ENCODE measurements at regions not wholly inside any gene's neighbourhood (a gene's known extent, or its start where the extent isn't known, plus 50 kb on each side); places are given as distances from the start of the nearest gene placed in this dataset.

GRCh38 chr20:61031101-61031830, 220.8 kb upstream of the CDH4 start:
- DNase-seq, result no peak

DNA sequence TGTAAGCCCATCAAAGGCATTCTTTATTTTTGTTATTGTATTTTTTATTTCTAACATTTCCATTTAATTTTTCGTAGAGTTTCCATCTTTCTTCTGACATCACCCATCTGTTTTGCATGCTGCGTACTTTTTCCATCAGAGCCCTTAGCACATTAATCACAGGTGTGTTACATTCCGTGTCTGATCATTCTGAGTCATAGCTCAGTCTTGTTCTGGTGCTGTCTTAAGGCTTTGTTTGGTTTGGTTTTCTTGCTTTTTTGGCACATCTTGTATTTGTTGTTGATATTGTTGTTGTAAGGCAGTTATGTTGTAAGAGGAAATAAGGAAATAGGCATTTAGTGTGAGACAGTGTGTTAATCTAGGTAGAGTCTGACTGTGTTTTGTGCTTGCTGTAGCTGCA, 214.6 kb upstream of the CDH4 start:
- no peak for DNase-seq

DNA sequence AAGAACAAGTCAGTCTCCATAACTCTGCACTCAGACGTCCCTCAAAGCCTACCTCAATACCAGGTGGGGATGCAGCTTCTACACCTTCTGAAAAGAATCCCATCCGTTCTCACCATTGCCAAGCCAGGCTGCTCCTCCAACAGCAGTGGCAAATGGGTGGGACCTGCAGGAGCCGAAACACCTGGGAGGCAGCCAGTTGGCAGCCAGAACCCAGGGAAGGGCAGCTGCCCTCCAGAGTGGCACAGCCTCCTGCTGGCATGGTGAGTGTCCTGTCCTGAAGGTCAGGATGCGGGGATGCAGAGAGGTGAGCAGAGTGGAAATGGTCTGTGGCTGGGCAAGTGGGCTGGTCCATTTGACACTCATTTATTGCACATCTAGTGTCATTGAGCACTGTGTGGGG, 210.6 kb upstream of the CDH4 start:
- DNase-seq, result no peak

GRCh38 chr20:61042506-61043385, 209.3 kb upstream of the CDH4 start:
- DNase-seq, result no peak

- DNase-seq, result no peak
These were observed 208.4 kb upstream of the CDH4 start for GRCh38 chr20:61043681-61044080.

GRCh38 chr20:61044499-61044898, 207.6 kb upstream of the CDH4 start:
- DNase-seq, result no peak

DNA sequence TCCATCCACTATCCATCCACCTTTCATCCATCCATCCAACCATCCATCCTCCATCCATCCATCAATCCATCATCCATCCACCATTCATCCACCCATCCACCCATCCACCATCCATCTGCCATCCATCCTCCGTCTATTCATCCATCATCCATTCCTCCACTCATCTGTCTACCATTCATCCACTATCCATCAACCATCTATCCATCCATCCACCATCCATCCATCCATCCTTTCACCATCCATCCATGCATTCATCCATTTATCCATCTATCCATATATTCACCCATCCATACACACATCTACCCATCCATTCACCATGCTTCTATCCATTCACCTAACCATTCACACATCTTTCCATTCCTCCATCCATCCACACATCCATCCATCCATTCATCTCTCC, 207.0 kb upstream of the CDH4 start:
- no peak for DNase-seq

- no peak for DNase-seq
These were observed 206.0 kb upstream of the CDH4 start for GRCh38 chr20:61045876-61046585.

GRCh38 chr20:61046721-61047351, 205.2 kb upstream of the CDH4 start:
- DNase-seq, result no peak

GRCh38 chr20:61047515-61047914, 204.5 kb upstream of the CDH4 start:
- no peak for DNase-seq

GRCh38 chr20:61048302-61048701, 203.8 kb upstream of the CDH4 start:
- DNase-seq, result no peak

- no peak for DNase-seq
These were observed 202.4 kb upstream of the CDH4 start for GRCh38 chr20:61049684-61050083.

GRCh38 chr20:61050336-61050890, 201.6 kb upstream of the CDH4 start:
- no peak for DNase-seq

DNA sequence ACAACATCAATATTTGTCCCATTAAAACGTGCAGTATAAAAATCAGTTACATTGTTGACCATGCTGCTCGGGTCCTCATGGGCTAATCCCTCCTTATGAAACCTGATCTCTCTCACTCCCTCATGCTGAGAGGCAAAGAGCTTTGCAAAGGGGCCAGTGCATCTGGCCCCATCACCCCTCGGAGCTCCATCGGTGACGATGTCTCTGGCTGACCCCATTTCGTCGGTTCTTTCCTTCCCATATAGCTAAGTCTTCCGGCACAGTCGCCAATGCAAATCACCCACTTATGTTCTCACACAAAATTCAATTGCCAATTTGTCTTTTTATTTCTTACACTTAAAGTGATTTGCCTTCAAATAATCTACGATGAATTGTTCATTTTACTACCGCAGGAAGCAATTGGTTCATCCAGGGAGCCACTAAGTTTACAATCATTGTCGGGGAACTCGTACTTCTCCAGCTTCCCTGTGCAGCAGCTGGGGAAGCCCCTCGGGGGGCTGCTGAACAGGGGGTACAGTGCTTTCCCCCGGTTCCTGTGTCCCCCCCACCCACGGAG, 199.8 kb upstream of the CDH4 start:
- no peak for DNase-seq

DNA sequence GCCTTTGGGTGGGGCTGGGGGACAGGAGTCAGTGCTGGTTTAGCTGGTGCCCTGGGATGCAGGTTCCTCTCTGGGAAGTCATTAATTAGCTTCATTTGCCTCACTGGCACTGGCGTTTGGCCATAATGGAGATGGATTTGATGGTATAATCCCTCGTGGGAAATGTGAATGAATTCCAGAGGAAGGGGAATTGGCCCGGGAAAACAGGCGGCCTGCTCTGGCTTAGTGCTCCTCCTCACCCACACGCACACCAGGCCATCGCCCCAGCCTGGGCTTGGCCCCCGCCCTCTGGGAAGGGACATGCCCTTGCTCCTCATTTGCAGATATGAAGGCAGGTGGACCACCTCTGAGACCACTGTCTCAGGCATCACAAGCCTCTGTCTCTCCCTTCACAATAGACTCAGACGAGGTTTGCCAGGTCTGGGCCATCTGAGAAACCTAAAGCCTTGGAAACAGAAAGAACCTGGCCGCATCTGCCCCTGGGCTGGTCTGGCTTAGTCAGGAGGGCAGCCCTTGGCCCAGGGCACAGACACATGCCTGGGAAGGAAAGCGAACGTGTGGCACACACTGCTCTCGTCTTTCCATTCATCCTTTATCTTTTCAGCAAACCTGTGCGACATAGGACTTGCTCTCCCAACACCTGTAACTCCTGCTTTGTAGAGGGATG, 199.2 kb upstream of the CDH4 start:
- no peak for DNase-seq

DNA sequence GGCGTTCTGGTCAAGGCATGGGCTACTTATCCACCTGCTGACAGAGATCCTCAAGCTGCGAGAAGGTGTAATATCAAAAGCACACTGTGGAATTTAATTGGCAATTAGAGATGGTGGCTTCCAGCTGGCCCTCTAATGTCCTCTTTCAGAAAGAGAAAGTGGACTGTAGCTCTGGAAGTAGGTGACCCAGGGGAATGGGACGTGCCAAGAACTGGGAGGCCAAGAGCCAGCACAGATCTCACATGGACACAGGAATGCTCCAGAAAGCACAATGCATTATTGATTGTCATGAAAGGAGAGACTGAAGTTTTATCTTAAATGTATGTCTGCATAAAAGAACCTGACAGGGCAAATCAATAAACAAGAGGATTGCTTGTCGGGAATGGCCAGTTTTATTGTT, 198.6 kb upstream of the CDH4 start:
- no peak for DNase-seq

DNA sequence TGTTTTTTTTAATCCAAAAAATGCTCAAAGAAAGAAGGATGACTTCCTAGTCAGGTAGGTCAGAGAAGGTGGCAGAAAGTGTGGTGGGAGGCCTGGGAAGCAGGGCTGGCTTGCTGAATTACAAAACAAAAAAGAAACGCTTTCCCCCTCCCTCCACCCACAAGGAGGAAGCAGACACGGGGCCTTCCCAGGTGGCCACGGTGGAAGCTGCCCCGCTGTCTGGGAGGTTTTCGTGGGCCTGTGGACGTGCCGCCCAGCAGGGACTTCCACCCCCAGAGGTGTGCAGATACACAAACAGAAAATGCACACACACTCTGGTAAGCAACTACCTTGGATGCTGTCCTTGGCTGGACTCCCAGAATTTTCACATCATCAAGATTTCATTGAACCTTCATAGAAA, 198.2 kb upstream of the CDH4 start:
- no peak for DNase-seq

- no peak for DNase-seq
These were observed 197.7 kb upstream of the CDH4 start for GRCh38 chr20:61054411-61054810.

- DNase-seq, result no peak
These were observed 196.7 kb upstream of the CDH4 start for GRCh38 chr20:61055180-61056010.

- no peak for DNase-seq
These were observed 195.9 kb upstream of the CDH4 start for GRCh38 chr20:61056116-61056515.
